ENCODE measurements at regions not wholly inside any gene's neighbourhood (a gene's known extent, or its start where the extent isn't known, plus 50 kb on each side); places are given as distances from the start of the nearest gene placed in this dataset.
"Not testable (repeated sequence)": the region's sequence is repeated elsewhere in the genome, so short reads cannot be mapped to it uniquely, and the experiment has no call there.

DNA sequence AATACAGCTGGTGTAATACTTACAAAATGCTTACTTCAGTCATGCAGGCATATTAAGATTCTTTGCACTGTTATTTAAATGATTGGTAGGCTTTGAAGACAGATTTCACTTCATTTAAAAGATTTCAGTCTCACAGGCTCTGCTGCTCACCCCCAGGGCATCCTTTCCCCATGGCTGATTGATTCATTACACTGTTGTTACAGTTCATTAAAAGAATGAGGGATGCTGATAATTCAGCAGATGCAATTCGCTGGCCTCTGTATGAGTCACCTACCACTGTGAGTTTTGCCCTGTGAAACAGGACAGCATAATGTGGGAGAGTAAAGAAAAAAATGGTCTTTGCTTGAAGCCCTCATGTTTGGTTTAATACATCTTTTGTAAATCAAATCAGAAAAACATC is 246.9 kb downstream of the CYLC2 start:
- no peak for DNase-seq (ENCODE audit: low spot score)

GRCh38 chr9:103242486-103242885 is 247.4 kb downstream of the CYLC2 start:
- no peak for DNase-seq (ENCODE audit: low spot score)

GRCh38 chr9:103243553-103243952 is 248.4 kb downstream of the CYLC2 start:
- DNase-seq (ENCODE audit: low spot score), result no peak

- DNase-seq (ENCODE audit: low spot score), result no peak
Observed at GRCh38 chr9:103245369-103245768, 250.2 kb downstream of the CYLC2 start.

GRCh38 chr9:103261951-103262350 is 266.8 kb downstream of the CYLC2 start:
- no peak for DNase-seq (ENCODE audit: low spot score)

GRCh38 chr9:103266064-103266463 is 270.9 kb downstream of the CYLC2 start:
- DNase-seq (ENCODE audit: low spot score), result no peak

- no peak for DNase-seq (ENCODE audit: low spot score)
Observed at GRCh38 chr9:103277240-103277639, 282.1 kb downstream of the CYLC2 start.

DNA sequence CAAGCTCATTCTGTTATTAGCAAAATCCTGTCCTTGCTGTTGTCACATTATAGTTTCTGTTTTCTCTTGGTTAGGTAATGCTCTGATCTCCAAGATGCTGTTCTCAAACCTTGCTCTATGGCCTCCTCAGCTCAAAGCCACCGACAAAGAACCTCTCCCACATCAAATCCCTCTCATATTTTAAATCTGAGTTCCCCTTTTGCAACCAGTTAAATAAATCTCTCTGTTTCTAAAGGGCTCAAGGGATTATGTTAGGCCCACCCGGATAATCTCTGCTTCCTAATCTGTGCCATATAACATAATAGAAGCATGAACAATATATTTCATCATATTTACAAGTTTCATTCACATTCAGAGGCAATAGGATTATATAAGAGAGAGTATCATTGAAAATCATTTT is 286.0 kb downstream of the CYLC2 start:
- DNase-seq (ENCODE audit: low spot score), result no peak

- DNase-seq (ENCODE audit: low spot score), result no peak
Observed at GRCh38 chr9:103287361-103287760, 292.2 kb downstream of the CYLC2 start.

DNA sequence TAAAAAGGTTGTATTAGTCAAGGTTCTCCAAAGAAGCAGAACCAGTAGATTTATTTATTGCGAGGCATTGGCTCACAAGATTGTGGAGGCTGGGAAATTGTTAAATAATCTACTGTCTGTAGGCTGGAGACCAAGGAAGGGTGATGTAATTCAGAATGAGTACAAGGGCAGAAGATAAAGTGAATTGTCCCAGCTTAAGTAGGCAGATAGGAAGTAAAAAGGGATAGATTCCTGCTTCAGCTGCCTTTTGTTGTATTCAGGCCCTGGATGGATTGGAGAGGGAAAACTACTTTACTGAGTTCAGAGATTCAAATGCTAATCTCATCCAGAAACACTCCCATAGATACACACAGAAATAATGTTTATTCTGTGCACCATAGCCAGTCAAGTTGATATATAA is 301.1 kb downstream of the CYLC2 start:
- no peak for DNase-seq (ENCODE audit: low spot score)

GRCh38 chr9:103301051-103301450 is 305.9 kb downstream of the CYLC2 start:
- no peak for DNase-seq (ENCODE audit: low spot score)

GRCh38 chr9:103304797-103305196 is 309.7 kb downstream of the CYLC2 start:
- DNase-seq (ENCODE audit: low spot score), result no peak

DNA sequence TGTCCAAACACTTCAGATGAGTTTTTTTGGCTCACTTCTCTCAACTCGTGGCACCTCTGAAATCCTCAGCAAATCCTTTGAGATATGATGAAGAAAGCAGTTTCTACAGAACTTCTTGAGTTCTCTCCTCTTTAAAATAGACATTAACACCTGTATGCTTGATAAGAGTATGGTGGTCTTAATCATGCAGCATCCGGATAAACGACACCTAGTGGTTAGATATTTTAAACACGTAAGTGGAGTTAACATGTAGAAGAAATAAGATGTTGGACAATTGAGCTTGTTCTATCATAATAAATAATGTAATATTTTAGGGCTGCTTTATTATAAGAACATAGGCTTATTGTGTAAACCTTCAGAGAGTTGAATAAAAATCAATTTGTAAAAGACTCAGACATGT is 324.8 kb downstream of the CYLC2 start:
- no peak for DNase-seq (ENCODE audit: low spot score)

GRCh38 chr9:103323699-103324098 is 328.6 kb downstream of the CYLC2 start:
- DNase-seq (ENCODE audit: low spot score), result no peak

DNA sequence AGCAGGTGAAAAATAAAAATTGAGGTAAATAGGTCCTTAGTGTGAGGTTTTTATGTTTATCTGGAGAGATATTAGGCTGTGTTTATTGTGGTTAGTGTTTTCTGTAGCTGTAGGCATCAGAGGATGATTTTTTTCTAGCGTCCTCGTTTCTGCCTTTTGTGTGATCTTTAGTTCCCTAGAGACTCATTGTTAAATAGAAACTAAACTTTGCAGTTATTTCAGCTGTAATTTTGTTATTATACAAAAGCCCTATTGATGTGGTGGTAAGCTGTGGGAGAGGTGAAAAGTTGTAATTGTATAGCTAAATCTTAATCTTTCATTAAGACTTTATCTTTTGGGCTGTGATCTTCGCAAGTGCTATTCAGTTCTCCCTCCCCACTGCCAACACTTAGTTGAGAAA is 340.3 kb downstream of the CYLC2 start:
- no peak for DNase-seq (ENCODE audit: low spot score)

- no peak for DNase-seq (ENCODE audit: low spot score)
Observed at GRCh38 chr9:103355000-103355399, 359.9 kb downstream of the CYLC2 start.

GRCh38 chr9:103357980-103358379 is 362.8 kb downstream of the CYLC2 start:
- DNase-seq (ENCODE audit: low spot score), result not testable (repeated sequence)

- DNase-seq (ENCODE audit: low spot score), result no peak
Observed at GRCh38 chr9:103361906-103362305, 366.8 kb downstream of the CYLC2 start.

- no peak for DNase-seq (ENCODE audit: low spot score)
Observed at GRCh38 chr9:103362986-103363385, 367.9 kb downstream of the CYLC2 start.

GRCh38 chr9:103364753-103365152 is 369.6 kb downstream of the CYLC2 start:
- no peak for DNase-seq (ENCODE audit: low spot score)

DNA sequence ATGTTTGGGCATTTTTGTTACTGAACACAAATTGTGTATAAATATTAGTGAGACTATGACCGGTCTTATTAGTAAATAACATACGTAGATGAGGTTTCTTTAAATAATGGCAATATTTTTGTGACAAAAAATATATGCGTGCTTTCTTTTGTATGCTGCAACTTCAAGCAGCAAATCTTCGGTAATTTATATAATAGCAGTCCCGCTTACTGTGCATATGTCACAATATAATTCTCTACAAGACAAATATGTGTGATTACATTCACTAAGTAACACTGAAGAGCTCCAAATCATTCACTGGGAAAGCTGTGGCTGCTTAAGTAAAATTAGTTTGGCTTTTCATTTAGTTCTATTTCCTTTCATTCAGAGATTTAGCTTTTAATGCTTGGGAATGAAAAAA is 376.0 kb downstream of the CYLC2 start:
- DNase-seq (ENCODE audit: low spot score), result no peak

- DNase-seq (ENCODE audit: low spot score), result no peak
Observed at GRCh38 chr9:103372828-103373227, 377.7 kb downstream of the CYLC2 start.

DNA sequence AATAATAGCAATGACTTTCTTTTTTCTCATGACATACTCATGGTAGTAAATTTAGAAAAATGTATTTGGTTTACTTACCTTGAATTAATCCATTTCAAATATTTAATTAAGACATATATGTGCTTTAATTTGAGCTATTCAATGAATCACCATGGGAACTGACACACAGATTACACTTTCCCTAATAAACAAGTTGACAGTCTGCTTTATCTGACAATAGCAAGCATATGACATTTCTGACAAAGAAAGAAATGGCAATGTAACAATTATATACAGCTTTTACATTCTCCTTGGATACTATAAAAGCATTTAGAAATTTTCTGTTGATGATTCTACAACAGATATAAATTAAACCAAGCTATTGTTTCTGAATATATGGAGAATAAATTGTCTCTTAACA is 382.5 kb downstream of the CYLC2 start:
- DNase-seq (ENCODE audit: low spot score), result no peak

GRCh38 chr9:103397868-103398600 is 402.9 kb downstream of the CYLC2 start:
- DNase-seq (ENCODE audit: low spot score), result peak; percentile 16

Measured in cerebellar cortex (tissue), 1 donor.